H9 (cell line): ENCODE measurements at regions not wholly inside any gene's neighbourhood (a gene's known extent, or its start where the extent isn't known, plus 50 kb on each side); places are given as distances from the start of the nearest gene placed in this dataset.

ENCODE experiments used
- DNase-seq: peaks from one replicate; pipeline ENCODE4 v3.0.0-alpha.2; 2017
- H2AFZ ChIP-seq: one replicate; pipeline ENCODE4 v1.6.1; 2013; ENCODE audit warnings: mild to moderate bottlenecking, low read length, control low read depth, moderate library complexity
- H2AK5ac ChIP-seq: 2 replicates; pipeline ENCODE4 v1.6.1; 2013; ENCODE audit warnings: low read length, control low read depth, mixed read lengths; ENCODE audit not compliant: insufficient read length
- H2BK120ac ChIP-seq: one replicate; pipeline ENCODE4 v1.6.1; 2013; ENCODE audit warnings: low read depth, mild to moderate bottlenecking, low read length, control low read depth, inconsistent platforms; ENCODE audit not compliant: poor library complexity, severe bottlenecking
- H2BK12ac ChIP-seq: 2 replicates; pipeline ENCODE4 v1.6.1; 2013; ENCODE audit warnings: low read length, control low read depth, mixed read lengths, low read depth; ENCODE audit not compliant: insufficient read length
- H2BK15ac ChIP-seq: 2 replicates; pipeline ENCODE4 v1.6.1; 2013; ENCODE audit warnings: low read depth, low read length, control low read depth
- H2BK20ac ChIP-seq: one replicate; pipeline ENCODE4 v1.6.1; 2013; ENCODE audit warnings: low read depth, mild to moderate bottlenecking, low read length, control low read depth, inconsistent platforms; ENCODE audit not compliant: poor library complexity, severe bottlenecking
- H2BK5ac ChIP-seq: 2 replicates; pipeline ENCODE4 v1.6.1; 2013; ENCODE audit warnings: low read length, control low read depth, mixed read lengths; ENCODE audit not compliant: insufficient read length
- H3K14ac ChIP-seq: 2 replicates; pipeline ENCODE4 v1.6.1; 2013; ENCODE audit warnings: low read length, control low read depth; ENCODE audit not compliant: insufficient read depth
- H3K18ac ChIP-seq: 2 replicates; pipeline ENCODE4 v1.6.1; 2013; ENCODE audit warnings: low read depth, mild to moderate bottlenecking, mixed read lengths, low read length, control low read depth; ENCODE audit not compliant: insufficient read length
- H3K23ac ChIP-seq: 2 replicates; pipeline ENCODE4 v1.6.1; 2013; ENCODE audit warnings: low read length, control low read depth, mixed read lengths, low read depth; ENCODE audit not compliant: insufficient read length
- H3K23me2 ChIP-seq: 2 replicates; pipeline ENCODE4 v1.6.1; 2013; ENCODE audit warnings: low read depth, mild to moderate bottlenecking, mixed read lengths, low read length, control low read depth; ENCODE audit not compliant: insufficient read length, poor library complexity, severe bottlenecking
- H3K27ac ChIP-seq: 2 replicates; pipeline ENCODE4 v1.5.1; 2013; ENCODE audit warnings: low read length, control low read depth, mixed read lengths, low read depth; ENCODE audit not compliant: insufficient read length
- H3K27me3 ChIP-seq: 2 replicates; pipeline ENCODE4 v1.6.1; 2013; ENCODE audit warnings: low read length, control low read depth, inconsistent platforms; ENCODE audit not compliant: insufficient read depth
- H3K4ac ChIP-seq: 2 replicates; pipeline ENCODE4 v1.6.1; 2013; ENCODE audit warnings: low read depth, mild to moderate bottlenecking, control low read depth, inconsistent platforms, low read length, moderate library complexity
- H3K4me1 ChIP-seq: 2 replicates; pipeline ENCODE4 v1.6.1; 2013; ENCODE audit warnings: low read length, control low read depth, inconsistent platforms; ENCODE audit not compliant: insufficient read depth
- H3K4me2 ChIP-seq: 2 replicates; pipeline ENCODE4 v1.6.1; 2013; ENCODE audit warnings: low read length, control low read depth, mixed read lengths; ENCODE audit not compliant: insufficient read length, insufficient read depth
- H3K56ac ChIP-seq: 2 replicates; pipeline ENCODE4 v1.6.1; 2013; ENCODE audit warnings: low read depth, mild to moderate bottlenecking, mixed read lengths, low read length, control low read depth; ENCODE audit not compliant: insufficient read length
- H3K79me1 ChIP-seq: 2 replicates; pipeline ENCODE4 v1.6.1; 2013; ENCODE audit warnings: low read depth, mild to moderate bottlenecking, moderate library complexity, low read length, control low read depth, inconsistent platforms; ENCODE audit not compliant: insufficient read depth, poor library complexity, severe bottlenecking
- H3K79me2 ChIP-seq: 2 replicates; pipeline ENCODE4 v1.6.1; 2013; ENCODE audit warnings: low read length, control low read depth, inconsistent platforms; ENCODE audit not compliant: insufficient read depth
- H3K9ac ChIP-seq: 2 replicates; pipeline ENCODE4 v1.6.1; 2013; ENCODE audit warnings: low read length, control low read depth, mixed read lengths; ENCODE audit not compliant: insufficient read length; ENCODE audit errors: extremely low read depth
- H3K9me3 ChIP-seq: one replicate; pipeline ENCODE4 v1.6.1; 2013; ENCODE audit warnings: low read depth, low read length, inconsistent platforms; ENCODE audit not compliant: control insufficient read depth
- H3T11ph ChIP-seq: one replicate; pipeline ENCODE4 v1.6.1; 2013; ENCODE audit warnings: mild to moderate bottlenecking, low read length, control low read depth, inconsistent platforms
- H4K20me1 ChIP-seq: one replicate; pipeline ENCODE4 v1.6.1; 2013; ENCODE audit not compliant: control insufficient read depth, insufficient read length, insufficient read depth
- H4K5ac ChIP-seq: 2 replicates; pipeline ENCODE4 v1.6.1; 2013; ENCODE audit warnings: low read depth, mild to moderate bottlenecking, mixed read lengths, low read length, control low read depth; ENCODE audit not compliant: insufficient read length
- H4K8ac ChIP-seq: replicated peaks from 2 replicates; pipeline ENCODE4 v1.6.1; 2013; ENCODE audit warnings: low read length, control low read depth, mixed read lengths, low read depth; ENCODE audit not compliant: insufficient read length
- H4K91ac ChIP-seq: 2 replicates; pipeline ENCODE4 v1.6.1; 2013; ENCODE audit warnings: low read depth, mild to moderate bottlenecking, moderate library complexity, mixed read lengths, low read length, control low read depth; ENCODE audit not compliant: insufficient read length
- H3K27ac Mint-ChIP-seq, 3 experiments: 2 replicates in 2 of 3; 3 replicates in 1 of 3; pipeline ENCODE4 v1.8.0; 2020 to 2021; ENCODE audit warnings: mixed read lengths in 3 of 3, mild to moderate bottlenecking in 1 of 3, moderate library complexity in 1 of 3
- H3K27me3 Mint-ChIP-seq: 2 replicates; pipeline ENCODE4 v1.8.0; 2021; ENCODE audit warnings: low read depth, mild to moderate bottlenecking, moderate library complexity, mixed read lengths
- H3K36me3 Mint-ChIP-seq, 3 experiments: 2 replicates in 2 of 3; 3 replicates in 1 of 3; pipeline ENCODE4 v1.8.0; 2020 to 2021; ENCODE audit warnings: low read depth in 3 of 3, mixed read lengths in 3 of 3; ENCODE audit not compliant: insufficient read depth in 1 of 3
- H3K4me1 Mint-ChIP-seq, 2 experiments: 2 replicates each; pipeline ENCODE4 v1.8.0; 2020; ENCODE audit warnings: mixed read lengths in 2 of 2
- H3K4me3 Mint-ChIP-seq, 2 experiments: 2 replicates in 1 of 2; 3 replicates in 1 of 2; pipeline ENCODE4 v1.8.0; 2020 to 2021; ENCODE audit warnings: mild to moderate bottlenecking in 2 of 2, mixed read lengths in 2 of 2, moderate library complexity in 1 of 2
- H3K9me3 Mint-ChIP-seq, 2 experiments: 2 replicates in 1 of 2; 3 replicates in 1 of 2; pipeline ENCODE4 v1.8.0; 2020; ENCODE audit warnings: mild to moderate bottlenecking in 2 of 2, mixed read lengths in 2 of 2, moderate library complexity in 1 of 2
- CTCF ChIP-seq: fragments of 200-600 bp; sonication (generic); conservative IDR thresholded peaks from 3 replicates; pipeline ENCODE4 v1.8.0; 2021; ENCODE audit warnings: antibody characterized with exemption, mild to moderate bottlenecking
- WGBS: extraction: QIAGEN DNeasy Blood & Tissue Kit; methylation state at CpG from one replicate; pipeline ENCODE4 v1.1.7; 2013; ENCODE audit warnings: missing lambda C conversion rate, low lambda C conversion rate, mixed read lengths; ENCODE audit not compliant: insufficient read length; ENCODE audit errors: extremely low coverage; 5-methylcytosine and 5-hydroxymethylcytosine counted together

- Histone ChIP-seq H3K4me1 (no peaks in the 10 kb centered on the region), H3K18ac (no peak overlapping the region), H4K91ac (no peak overlapping the region), H3K23me2 (no peaks in the 10 kb centered on the region), H3K79me2 (no peaks in the 10 kb centered on the region), H3K9me3 (no peaks in the 10 kb centered on the region), H2BK120ac (no peak overlapping the region), H2BK5ac (no peak overlapping the region), H2AK5ac (no peak overlapping the region), H3K4me2 (no peak overlapping the region), H3K79me1 (no peaks in the 10 kb centered on the region), H3K27ac (no peak overlapping the region), H3K27me3 (no peaks in the 10 kb centered on the region), H3K56ac (no peak overlapping the region), H3K4ac (no peak overlapping the region), H2BK20ac (no peak overlapping the region), H3K14ac (no peak overlapping the region), H3K9ac (no peak overlapping the region), H4K20me1 (no peaks in the 10 kb centered on the region), H4K8ac (no peak overlapping the region), H4K5ac (no peak overlapping the region), H3K23ac (no peak overlapping the region), H2BK15ac (no peak overlapping the region), H2BK12ac (no peak overlapping the region), H3T11ph (no peak overlapping the region), H2AFZ (no peak overlapping the region)
- no peaks in the 10 kb centered on the region for H3K9me3 Mint-ChIP-seq
- DNase-seq: no peak
- no CpG with 5 or more reads among the region's 4 CpGs for WGBS
- no peak overlapping the region for H3K4me3 Mint-ChIP-seq
- no peaks in the 10 kb centered on the region for H3K27me3 Mint-ChIP-seq
- TF ChIP-seq CTCF: no peak
- 0 out of 7 replicates have a peak, but pooled peaks cover 0 to under 1% (median 0%) of the 10 kb centered on the region in 3 experiments for H3K36me3 Mint-ChIP-seq
- no peak overlapping the region for H3K27ac Mint-ChIP-seq
- no peaks in the 10 kb centered on the region for H3K4me1 Mint-ChIP-seq
Observed at GRCh38 chr2:41151746-41152145, 699.9 kb upstream of the SLC8A1 start.
